ENCODE measurements at regions not wholly inside any gene's neighbourhood (a gene's known extent, or its start where the extent isn't known, plus 50 kb on each side); places are given as distances from the start of the nearest gene placed in this dataset.
"Not testable (repeated sequence)": the region's sequence is repeated elsewhere in the genome, so short reads cannot be mapped to it uniquely, and the experiment has no call there.

GRCh38 chr9:33737811-33738606 lies 57.4 kb upstream of the PRSS3 start:
- peaks cover 5% of the 10 kb centered on the region for H3K36me3 Mint-ChIP-seq (ENCODE audit: insufficient read depth, unreplicated experiment)
- peak overlapping the region; percentile 33 for H3K27ac Mint-ChIP-seq (ENCODE audit: unreplicated experiment)
- H3K9me3 Mint-ChIP-seq (ENCODE audit: low read depth, unreplicated experiment) = no peaks in the 10 kb centered on the region
- peaks cover 40% of the 10 kb centered on the region for H3K4me1 Mint-ChIP-seq (ENCODE audit: low read depth, unreplicated experiment)
- no peaks in the 10 kb centered on the region for H3K27me3 Mint-ChIP-seq (ENCODE audit: unreplicated experiment)
- no peak overlapping the region for H3K4me3 Mint-ChIP-seq (ENCODE audit: low read depth, unreplicated experiment)
- intact Hi-C loops (cut with micrococcal nuclease; ENCODE audit: unreplicated experiment) = loop anchor here (2.0 kb wide), 2 partner anchors 41 to 115 kb away; no protein-coding TSS in a partner anchor
- DNase-seq = peak; percentile 53
- TF ChIP-seq, protein P1, sequence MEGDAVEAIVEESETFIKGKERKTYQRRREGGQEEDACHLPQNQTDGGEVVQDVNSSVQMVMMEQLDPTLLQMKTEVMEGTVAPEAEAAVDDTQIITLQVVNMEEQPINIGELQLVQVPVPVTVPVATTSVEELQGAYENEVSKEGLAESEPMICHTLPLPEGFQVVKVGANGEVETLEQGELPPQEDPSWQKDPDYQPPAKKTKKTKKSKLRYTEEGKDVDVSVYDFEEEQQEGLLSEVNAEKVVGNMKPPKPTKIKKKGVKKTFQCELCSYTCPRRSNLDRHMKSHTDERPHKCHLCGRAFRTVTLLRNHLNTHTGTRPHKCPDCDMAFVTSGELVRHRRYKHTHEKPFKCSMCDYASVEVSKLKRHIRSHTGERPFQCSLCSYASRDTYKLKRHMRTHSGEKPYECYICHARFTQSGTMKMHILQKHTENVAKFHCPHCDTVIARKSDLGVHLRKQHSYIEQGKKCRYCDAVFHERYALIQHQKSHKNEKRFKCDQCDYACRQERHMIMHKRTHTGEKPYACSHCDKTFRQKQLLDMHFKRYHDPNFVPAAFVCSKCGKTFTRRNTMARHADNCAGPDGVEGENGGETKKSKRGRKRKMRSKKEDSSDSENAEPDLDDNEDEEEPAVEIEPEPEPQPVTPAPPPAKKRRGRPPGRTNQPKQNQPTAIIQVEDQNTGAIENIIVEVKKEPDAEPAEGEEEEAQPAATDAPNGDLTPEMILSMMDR (IDR thresholded peaks at IDR 0.05; ENCODE audit: unreplicated experiment) = peak; percentile 57
- no TSS peak for BruUV-seq (replicated peaks)
- CTCF ChIA-PET = interaction anchor here (0.6 to 1.5 kb wide), 16 partner anchors 14 to 612 kb away, joined by 3 to 48 read pairs (median 6); no protein-coding TSS in a partner anchor

GRCh38 chr9:33739398-33739797 lies 56.0 kb upstream of the PRSS3 start:
- H3K4me3 Mint-ChIP-seq (ENCODE audit: low read depth, unreplicated experiment) = no peak overlapping the region
- TF ChIP-seq, protein P1 (IDR thresholded peaks at IDR 0.05; ENCODE audit: unreplicated experiment) = no peak
- CTCF ChIA-PET = no interaction called here
- H3K36me3 Mint-ChIP-seq (ENCODE audit: insufficient read depth, unreplicated experiment) = peaks cover 5% of the 10 kb centered on the region
- H3K27ac Mint-ChIP-seq (ENCODE audit: unreplicated experiment) = no peak overlapping the region
- BruUV-seq (replicated peaks) = no TSS peak
- H3K27me3 Mint-ChIP-seq (ENCODE audit: unreplicated experiment) = no peaks in the 10 kb centered on the region
- H3K4me1 Mint-ChIP-seq (ENCODE audit: low read depth, unreplicated experiment) = peaks cover 35% of the 10 kb centered on the region
- intact Hi-C loops (cut with micrococcal nuclease; ENCODE audit: unreplicated experiment) = loop anchor here (2.0 kb wide), 2 partner anchors 39 to 113 kb away; no protein-coding TSS in a partner anchor
- DNase-seq = no peak
- H3K9me3 Mint-ChIP-seq (ENCODE audit: low read depth, unreplicated experiment) = no peaks in the 10 kb centered on the region

- H3K4me1 Mint-ChIP-seq (ENCODE audit: low read depth, unreplicated experiment) = peaks cover 29% of the 10 kb centered on the region
- DNase-seq = no peak
- H3K4me3 Mint-ChIP-seq (ENCODE audit: low read depth, unreplicated experiment) = no peak overlapping the region
- BruUV-seq (replicated peaks) = no TSS peak
- peaks cover 5% of the 10 kb centered on the region for H3K36me3 Mint-ChIP-seq (ENCODE audit: insufficient read depth, unreplicated experiment)
- intact Hi-C loops (cut with micrococcal nuclease; ENCODE audit: unreplicated experiment) = no loop called here
- H3K27ac Mint-ChIP-seq (ENCODE audit: unreplicated experiment) = no peak overlapping the region
- TF ChIP-seq, protein P1 (IDR thresholded peaks at IDR 0.05; ENCODE audit: unreplicated experiment) = no peak
- H3K9me3 Mint-ChIP-seq (ENCODE audit: low read depth, unreplicated experiment) = no peaks in the 10 kb centered on the region
- CTCF ChIA-PET = no interaction called here
- no peaks in the 10 kb centered on the region for H3K27me3 Mint-ChIP-seq (ENCODE audit: unreplicated experiment)
Measured at GRCh38 chr9:33740075-33740474, 55.3 kb upstream of the PRSS3 start.

DNA sequence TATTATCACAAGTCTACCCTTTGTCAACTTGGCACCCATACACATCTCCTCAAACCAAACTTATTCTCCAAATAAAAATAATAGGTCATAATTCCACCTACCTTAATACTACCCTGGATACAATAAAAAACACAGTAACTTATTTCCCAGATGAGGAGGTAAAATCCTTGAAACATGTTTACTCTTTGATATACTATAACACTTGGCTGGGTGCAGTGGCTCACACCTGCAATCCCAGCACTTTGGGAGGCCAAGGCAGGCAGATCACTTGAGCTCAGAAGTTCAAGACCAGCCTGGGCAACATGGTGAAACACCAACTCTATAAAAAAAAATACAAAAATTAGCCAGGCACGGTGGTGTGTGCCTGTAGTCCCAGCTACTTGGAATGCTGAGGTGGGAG lies 54.4 kb upstream of the PRSS3 start:
- H3K27me3 Mint-ChIP-seq (ENCODE audit: unreplicated experiment); BruUV-seq (replicated peaks); H3K27ac Mint-ChIP-seq (ENCODE audit: unreplicated experiment); H3K9me3 Mint-ChIP-seq (ENCODE audit: low read depth, unreplicated experiment); CTCF ChIA-PET; DNase-seq; H3K4me3 Mint-ChIP-seq (ENCODE audit: low read depth, unreplicated experiment); intact Hi-C loops (cut with micrococcal nuclease; ENCODE audit: unreplicated experiment); H3K36me3 Mint-ChIP-seq (ENCODE audit: insufficient read depth, unreplicated experiment): not testable (repeated sequence)
- peaks cover 20% of the 10 kb centered on the region for H3K4me1 Mint-ChIP-seq (ENCODE audit: low read depth, unreplicated experiment)

- H3K27me3 Mint-ChIP-seq (ENCODE audit: unreplicated experiment) = no peaks in the 10 kb centered on the region
- BruUV-seq (replicated peaks) = no TSS peak
- no peaks in the 10 kb centered on the region for H3K9me3 Mint-ChIP-seq (ENCODE audit: low read depth, unreplicated experiment)
- H3K36me3 Mint-ChIP-seq (ENCODE audit: insufficient read depth, unreplicated experiment) = peaks cover 5% of the 10 kb centered on the region
- CTCF ChIA-PET = no interaction called here
- TF ChIP-seq, protein P1 (IDR thresholded peaks at IDR 0.05; ENCODE audit: unreplicated experiment) = no peak
- no peak for DNase-seq
- no peak overlapping the region for H3K4me3 Mint-ChIP-seq (ENCODE audit: low read depth, unreplicated experiment)
- H3K27ac Mint-ChIP-seq (ENCODE audit: unreplicated experiment) = no peak overlapping the region
- peaks cover 19% of the 10 kb centered on the region for H3K4me1 Mint-ChIP-seq (ENCODE audit: low read depth, unreplicated experiment)
- intact Hi-C loops (cut with micrococcal nuclease; ENCODE audit: unreplicated experiment) = no loop called here
Measured at GRCh38 chr9:33742051-33742450, 53.3 kb upstream of the PRSS3 start.
